Skeletal muscle tissue (tissue), 3 donors: ENCODE measurements at regions not wholly inside any gene's neighbourhood (a gene's known extent, or its start where the extent isn't known, plus 50 kb on each side); places are given as distances from the start of the nearest gene placed in this dataset.

ENCODE experiments used
- H3K27ac ChIP-seq: one replicate; pipeline ENCODE4 v1.7.0; 2013; ENCODE audit warnings: mild to moderate bottlenecking, low read depth, low read length, inconsistent platforms
- H3K27me3 ChIP-seq, 3 donors: one replicate each; pipeline ENCODE4 v1.7.0; 2013; ENCODE audit warnings: low read length in 3 of 3; ENCODE audit not compliant: control insufficient read depth in 3 of 3, insufficient read depth in 3 of 3
- H3K36me3 ChIP-seq, 3 donors: one replicate each; pipeline ENCODE4 v1.7.0; 2013; ENCODE audit warnings: low read length in 3 of 3; ENCODE audit not compliant: control insufficient read depth in 3 of 3, insufficient read depth in 3 of 3
- H3K4me1 ChIP-seq, 3 donors: one replicate each; pipeline ENCODE4 v1.7.0; 2013; ENCODE audit warnings: low read length in 3 of 3, mild to moderate bottlenecking in 3 of 3; ENCODE audit not compliant: control insufficient read depth in 3 of 3, insufficient read depth in 3 of 3
- H3K4me3 ChIP-seq, 3 donors: one replicate each; pipeline ENCODE4 v1.7.0; 2013; ENCODE audit warnings: low read length in 3 of 3
- H3K9ac ChIP-seq, 3 donors: one replicate each; pipeline ENCODE4 v1.7.0; 2013; ENCODE audit warnings: low read length in 3 of 3, mild to moderate bottlenecking in 3 of 3, moderate library complexity in 2 of 3, low read depth in 1 of 3
- H3K9me3 ChIP-seq, 3 donors: one replicate each; pipeline ENCODE4 v1.7.0; 2013; ENCODE audit warnings: low read length in 3 of 3; ENCODE audit not compliant: control insufficient read depth in 3 of 3
- donor health status: Osteomylitis.

- no peaks in the 10 kb centered on the region for H3K27me3 ChIP-seq
- H3K36me3 ChIP-seq = no peaks in the 10 kb centered on the region
- no peaks in the 10 kb centered on the region for H3K9me3 ChIP-seq
- H3K4me1 ChIP-seq = no peaks in the 10 kb centered on the region
- H3K4me3 ChIP-seq = no peak overlapping the region
- H3K27ac ChIP-seq = no peak overlapping the region
- no peak overlapping the region for H3K9ac ChIP-seq
Measured at GRCh38 chr18:39969803-39970494, 1985.1 kb upstream of the PIK3C3 start.

GRCh38 chr18:39966275-39966674 is 1988.8 kb upstream of the PIK3C3 start:
- H3K27me3 ChIP-seq = no peaks in the 10 kb centered on the region
- no peak overlapping the region for H3K9ac ChIP-seq
- no peak overlapping the region for H3K4me3 ChIP-seq
- no peaks in the 10 kb centered on the region for H3K36me3 ChIP-seq
- no peaks in the 10 kb centered on the region for H3K9me3 ChIP-seq
- no peak overlapping the region for H3K27ac ChIP-seq
- H3K4me1 ChIP-seq = no peaks in the 10 kb centered on the region

GRCh38 chr18:39962546-39962945 is 1992.5 kb upstream of the PIK3C3 start:
- Histone ChIP-seq H3K4me1 (no peaks in the 10 kb centered on the region), H3K9ac (no peak overlapping the region), H3K4me3 (no peak overlapping the region), H3K9me3 (no peaks in the 10 kb centered on the region), H3K27me3 (no peaks in the 10 kb centered on the region), H3K27ac (no peak overlapping the region), H3K36me3 (no peaks in the 10 kb centered on the region)

- no peaks in the 10 kb centered on the region for H3K9me3 ChIP-seq
- no peak overlapping the region for H3K27ac ChIP-seq
- H3K27me3 ChIP-seq = no peaks in the 10 kb centered on the region
- H3K4me3 ChIP-seq = no peak overlapping the region
- H3K4me1 ChIP-seq = no peaks in the 10 kb centered on the region
- no peaks in the 10 kb centered on the region for H3K36me3 ChIP-seq
- no peak overlapping the region for H3K9ac ChIP-seq
Measured at GRCh38 chr18:39960550-39960949, 1994.5 kb upstream of the PIK3C3 start.

- Histone ChIP-seq H3K9me3 (no peaks in the 10 kb centered on the region), H3K4me3 (no peak overlapping the region), H3K9ac (no peak overlapping the region), H3K27me3 (no peaks in the 10 kb centered on the region), H3K27ac (no peak overlapping the region), H3K4me1 (no peaks in the 10 kb centered on the region), H3K36me3 (no peaks in the 10 kb centered on the region)
Measured at GRCh38 chr18:39959839-39960238, 1995.2 kb upstream of the PIK3C3 start.

GRCh38 chr18:39958876-39959275 is 1996.2 kb upstream of the PIK3C3 start:
- Histone ChIP-seq H3K27ac (no peak overlapping the region), H3K36me3 (no peaks in the 10 kb centered on the region), H3K9ac (no peak overlapping the region), H3K27me3 (no peaks in the 10 kb centered on the region), H3K4me3 (no peak overlapping the region), H3K9me3 (no peaks in the 10 kb centered on the region), H3K4me1 (no peaks in the 10 kb centered on the region)

GRCh38 chr18:39952816-39953215 is 2002.2 kb upstream of the PIK3C3 start:
- Histone ChIP-seq H3K36me3 (no peaks in the 10 kb centered on the region), H3K4me1 (no peaks in the 10 kb centered on the region), H3K9ac (no peak overlapping the region), H3K27me3 (no peaks in the 10 kb centered on the region), H3K27ac (no peak overlapping the region), H3K4me3 (no peak overlapping the region), H3K9me3 (no peaks in the 10 kb centered on the region)

- Histone ChIP-seq H3K4me1 (no peaks in the 10 kb centered on the region), H3K9me3 (no peaks in the 10 kb centered on the region), H3K27ac (no peak overlapping the region), H3K4me3 (no peak overlapping the region), H3K9ac (no peak overlapping the region), H3K27me3 (no peaks in the 10 kb centered on the region), H3K36me3 (no peaks in the 10 kb centered on the region)
Measured at GRCh38 chr18:39951142-39951720, 2003.8 kb upstream of the PIK3C3 start.

- H3K27me3 ChIP-seq = no peaks in the 10 kb centered on the region
- H3K36me3 ChIP-seq = no peaks in the 10 kb centered on the region
- H3K9ac ChIP-seq = no peak overlapping the region
- no peaks in the 10 kb centered on the region for H3K4me1 ChIP-seq
- no peaks in the 10 kb centered on the region for H3K9me3 ChIP-seq
- H3K27ac ChIP-seq = no peak overlapping the region
- H3K4me3 ChIP-seq = no peak overlapping the region
Measured at GRCh38 chr18:39946623-39947061, 2008.4 kb upstream of the PIK3C3 start.

- no peaks in the 10 kb centered on the region for H3K36me3 ChIP-seq
- no peak overlapping the region for H3K27ac ChIP-seq
- H3K9ac ChIP-seq = no peak overlapping the region
Measured at GRCh38 chr18:39945076-39945475, 2010.0 kb upstream of the PIK3C3 start.

More at GRCh38 chr18:39945076-39945475, 2010.0 kb upstream of the PIK3C3 start:
- no peak overlapping the region for H3K4me3 ChIP-seq
- no peaks in the 10 kb centered on the region for H3K4me1 ChIP-seq
- H3K9me3 ChIP-seq = no peaks in the 10 kb centered on the region
- H3K27me3 ChIP-seq = no peaks in the 10 kb centered on the region
